GM12878 (cell line): ENCODE measurements at regions not wholly inside any gene's neighbourhood (a gene's known extent, or its start where the extent isn't known, plus 50 kb on each side); places are given as distances from the start of the nearest gene placed in this dataset.

Experiments
- ATAC-seq: fragments of 200-7000 bp; cut with Tn5 transposase; 3 replicates; pipeline ENCODE4 v1.9.1; 2020; ENCODE audit warnings: mild to moderate bottlenecking, moderate library complexity
- BruUV-seq: library from RNA; stranded (reverse); fragments of 400-500 nt; replicated peaks from 2 replicates; lab custom pipeline; 2021; lab: Mats Ljungman, UMichigan
- CTCF ChIA-PET: fragments of 300-600 bp; sonication (Branson Sonifier 250); formaldehyde crosslinking; extraction: SDS; loops from one replicate; lab custom pipeline; 2021; ENCODE audit warnings: inconsistent platforms; lab: Yijun Ruan, JAX
- POLR2A ChIA-PET: fragments of 350-600 bp; formaldehyde crosslinking; extraction: SDS; loops from one replicate; lab custom pipeline; 2021; ENCODE audit warnings: inconsistent platforms; lab: Charles Lee
- RAD21 ChIA-PET: fragments of 300-600 bp; sonication (Branson Sonifier 250); formaldehyde crosslinking; loops from one replicate; lab custom pipeline; 2023; ENCODE audit warnings: antibody characterized with exemption; ENCODE audit not compliant: unreplicated experiment; lab: Charles Lee
- SMC1A ChIA-PET: fragments of 300-600 bp; sonication (Branson Sonifier 250); formaldehyde crosslinking; loops from one replicate; lab custom pipeline; 2023; ENCODE audit not compliant: unreplicated experiment, uncharacterized antibody; lab: Charles Lee
- DNase-seq: peaks from one replicate; pipeline ENCODE4 v3.0.0-alpha.2; 2011; ENCODE audit warnings: low read depth, low spot score
- FAIRE-seq: peaks from 3 replicates; lab custom pipeline; 2011; peaks lifted over from hg19 to GRCh38; lab: Jason Lieb, UNC
- H2AFZ ChIP-seq: 2 replicates; pipeline ENCODE4 v1.6.0; 2011; ENCODE audit warnings: low read depth, low read length, control low read depth; ENCODE audit not compliant: control insufficient read depth
- H3K27ac ChIP-seq: 2 replicates; pipeline ENCODE4 v1.5.1; 2011; ENCODE audit warnings: control low read depth; ENCODE audit not compliant: control insufficient read depth, insufficient read depth
- H3K27me3 ChIP-seq, 2 experiments: replicated peaks in 1 of 2; 2 replicates each; pipeline versions ENCODE4 v1.6.0 to v1.6.1; 2011; ENCODE audit warnings: low read length in 1 of 2; ENCODE audit not compliant: control insufficient read depth in 2 of 2, insufficient read depth in 2 of 2
- H3K36me3 ChIP-seq, 2 experiments: 2 replicates each; pipeline ENCODE4 v1.5.1; 2011; ENCODE audit warnings: low read length in 1 of 2; ENCODE audit not compliant: control insufficient read depth in 2 of 2, insufficient read depth in 2 of 2
- H3K4me1 ChIP-seq: 2 replicates; pipeline ENCODE4 v1.6.1; 2011; ENCODE audit warnings: mild to moderate bottlenecking, low read length, moderate library complexity, mixed read lengths; ENCODE audit not compliant: control insufficient read depth, insufficient read depth
- H3K4me2 ChIP-seq: 2 replicates; pipeline ENCODE4 v1.6.0; 2011; ENCODE audit warnings: control low read depth; ENCODE audit not compliant: control insufficient read depth, insufficient read depth
- H3K4me3 ChIP-seq: fragments of 200-600 bp; sonication (generic); 2 replicates; pipeline ENCODE4 v1.5.1; 2016
- H3K79me2 ChIP-seq: 2 replicates; pipeline ENCODE4 v1.6.0; 2011; ENCODE audit warnings: low read length; ENCODE audit not compliant: control insufficient read depth, insufficient read depth
- H3K9ac ChIP-seq: 2 replicates; pipeline ENCODE4 v1.8.0; 2011; ENCODE audit warnings: low read length, control low read depth, mixed read lengths; ENCODE audit not compliant: control insufficient read depth, insufficient read depth
- H3K9me3 ChIP-seq: replicated peaks from 3 replicates; pipeline ENCODE4 v1.5.1; 2011; ENCODE audit warnings: mild to moderate bottlenecking, low read length; ENCODE audit not compliant: control insufficient read depth, insufficient read depth
- H4K20me1 ChIP-seq: 2 replicates; pipeline ENCODE4 v1.6.0; 2011; ENCODE audit not compliant: control insufficient read depth, insufficient read depth
- BRCA1 ChIP-seq: IDR thresholded peaks from 2 replicates; pipeline ENCODE4 v1.6.1; 2011; ENCODE audit warnings: low read depth, low read length, improper control_type of control experiment
- CHD2 ChIP-seq: IDR thresholded peaks from 2 replicates; pipeline ENCODE4 v1.6.1; 2011; ENCODE audit warnings: low read depth, low read length, improper control_type of control experiment, borderline replicate concordance
- DPF2 ChIP-seq: fragments of 450-650 bp; IDR thresholded peaks from 2 replicates; pipeline ENCODE4 v1.6.1; 2017; ENCODE audit warnings: mild to moderate bottlenecking
- FOXK2 ChIP-seq: fragments of 450-650 bp; IDR thresholded peaks from 2 replicates; pipeline ENCODE4 v1.6.1; 2017; ENCODE audit warnings: mild to moderate bottlenecking, moderate library complexity
- JUND ChIP-seq: IDR thresholded peaks from 2 replicates; pipeline ENCODE4 v1.6.1; 2012; ENCODE audit warnings: low read depth, mild to moderate bottlenecking, low read length, improper control_type of control experiment, moderate library complexity
- PBX3 ChIP-seq: IDR thresholded peaks from 2 replicates; pipeline ENCODE4 v1.6.1; 2011; ENCODE audit warnings: mild to moderate bottlenecking, low read depth, low read length, moderate library complexity; ENCODE audit not compliant: insufficient replicate concordance
- RAD51 ChIP-seq: fragments of 450-650 bp; IDR thresholded peaks from 2 replicates; pipeline ENCODE4 v1.6.1; 2016; ENCODE audit warnings: moderate library complexity, mild to moderate bottlenecking, inconsistent platforms
- SMAD1 ChIP-seq: fragments of 450-650 bp; IDR thresholded peaks from 2 replicates; pipeline ENCODE4 v1.6.1; 2018; ENCODE audit warnings: mild to moderate bottlenecking, low read depth; ENCODE audit not compliant: partially characterized antibody
- SMC3 ChIP-seq: IDR thresholded peaks from 2 replicates; pipeline ENCODE4 v1.6.1; 2011; ENCODE audit warnings: low read length, improper control_type of control experiment, borderline replicate concordance
- TAF1 ChIP-seq: IDR thresholded peaks from 2 replicates; pipeline ENCODE4 v1.6.1; 2011; ENCODE audit warnings: mild to moderate bottlenecking, low read depth, low read length, borderline replicate concordance
- YY1 ChIP-seq: IDR thresholded peaks from 2 replicates; pipeline ENCODE4 v1.6.1; 2011; ENCODE audit warnings: low read depth, mild to moderate bottlenecking, low read length
- ZNF24 ChIP-seq: fragments of 450-650 bp; IDR thresholded peaks from 2 replicates; pipeline ENCODE4 v1.6.1; 2017; ENCODE audit warnings: antibody characterized with exemption, mild to moderate bottlenecking
- ZSCAN29 ChIP-seq: fragments of 450-650 bp; IDR thresholded peaks from 2 replicates; pipeline ENCODE4 v1.6.1; 2017; ENCODE audit warnings: mild to moderate bottlenecking, moderate library complexity
- WGBS: methylation state at CpG from one replicate; pipeline ENCODE4 v1.1.6; 2016; ENCODE audit warnings: low lambda C conversion rate; ENCODE audit not compliant: insufficient replicate concordance, insufficient coverage; ENCODE audit errors: missing lambda C conversion rate; 5-methylcytosine and 5-hydroxymethylcytosine counted together
- in situ Hi-C: fragments of 300-500 bp; cut with MboI; formaldehyde crosslinking; loops from 9 replicates; pipeline ENCODE4 v1.14.3; 2018; ENCODE audit warnings: mixed read lengths
- intact Hi-C: fragments of 100-400 bp; cut with micrococcal nuclease; formaldehyde crosslinking; loops from one replicate; pipeline ENCODE4 v1.14.2; 2022; ENCODE audit not compliant: unreplicated experiment

DNA sequence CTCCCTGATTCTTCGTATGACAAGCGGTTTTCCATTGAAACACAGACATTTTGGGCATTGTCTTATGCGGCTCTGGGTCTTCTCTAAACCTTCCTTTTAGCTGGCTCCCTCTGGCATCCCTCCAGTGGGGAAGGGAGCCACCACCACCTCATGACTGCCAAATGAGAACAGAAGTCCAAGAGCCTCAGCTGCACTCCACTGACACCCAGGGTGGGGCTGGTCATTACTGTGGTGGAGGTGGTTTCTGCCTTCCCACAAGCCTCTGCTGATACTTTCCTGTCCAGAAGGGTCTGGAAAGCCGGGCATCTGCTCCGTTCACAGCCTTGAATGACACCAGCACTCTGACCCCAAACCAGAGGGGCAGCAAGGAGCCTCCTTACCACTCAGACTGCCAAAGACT, 213.5 kb downstream of the ZNF516 start:
- no peak overlapping the region for H3K4me2 ChIP-seq
- ChIA-PET SMC1A (no interaction called here), RAD21 (no interaction called here), POLR2A (no interaction called here), CTCF (no interaction called here)
- H3K4me1 ChIP-seq, result no peaks in the 10 kb centered on the region
- no peak overlapping the region for H3K9ac ChIP-seq
- no peaks in the 10 kb centered on the region for H4K20me1 ChIP-seq
- H3K27me3 ChIP-seq, result no peaks in the 10 kb centered on the region; a peak in 1 of 4 replicates
- ATAC-seq, result no peak
- no peak overlapping the region for H3K4me3 ChIP-seq
- no peaks in the 10 kb centered on the region for H3K9me3 ChIP-seq
- H3K27ac ChIP-seq, result no peak overlapping the region
- TF ChIP-seq SMAD1, result no peak
- TF ChIP-seq PBX3, result no peak
- no peak for TF ChIP-seq DPF2
- no peak for TF ChIP-seq CHD2
- no peak for TF ChIP-seq ZNF24
- DNase-seq, result no peak
- intact Hi-C loops (no loop called here), in situ Hi-C loops (no loop called here)
- BruUV-seq, result no TSS peak
- WGBS, result 7% methylated on average over 5 of the region's 5 CpGs
- no peaks in the 10 kb centered on the region for H3K36me3 ChIP-seq
- no peaks in the 10 kb centered on the region for H3K79me2 ChIP-seq
- H2AFZ ChIP-seq, result no peak overlapping the region
- no peak for FAIRE-seq

DNA sequence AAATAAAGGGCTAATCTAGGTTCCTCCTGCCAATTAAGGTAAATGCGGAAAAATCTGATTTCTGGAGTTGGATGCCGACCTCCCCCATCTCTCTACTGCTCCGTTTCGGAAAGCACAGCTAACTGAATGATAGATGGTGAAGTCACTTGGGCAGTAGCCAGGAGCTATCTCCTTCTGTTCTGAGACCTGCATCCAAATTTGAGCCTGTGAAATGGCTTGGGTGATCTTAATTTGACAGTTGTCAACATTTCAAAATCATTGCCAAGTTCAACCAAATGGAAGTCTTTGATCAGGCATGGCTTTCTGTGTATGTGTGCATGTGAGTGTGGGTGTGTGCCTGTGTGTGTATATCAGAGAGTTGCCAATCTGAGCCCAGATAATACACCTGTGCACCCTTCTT, 217.2 kb downstream of the ZNF516 start:
- ChIA-PET POLR2A (no interaction called here), CTCF (no interaction called here), SMC1A (no interaction called here), RAD21 (no interaction called here)
- Histone ChIP-seq H3K9ac (no peak overlapping the region), H3K36me3 (no peaks in the 10 kb centered on the region; a peak in 1 of 4 replicates), H3K4me1 (no peaks in the 10 kb centered on the region), H3K4me3 (no peak overlapping the region), H3K4me2 (no peak overlapping the region), H4K20me1 (no peaks in the 10 kb centered on the region), H3K79me2 (no peaks in the 10 kb centered on the region), H3K27ac (no peak overlapping the region), H3K27me3 (no peaks in the 10 kb centered on the region; a peak in 1 of 4 replicates), H3K9me3 (no peaks in the 10 kb centered on the region), H2AFZ (no peak overlapping the region)
- intact Hi-C loops (no loop called here), in situ Hi-C loops (no loop called here)
- no peak for FAIRE-seq
- ATAC-seq, result no peak
- no peak for TF ChIP-seq BRCA1
- no peak for TF ChIP-seq JUND
- no peak for TF ChIP-seq TAF1
- no peak for TF ChIP-seq RAD51
- TF ChIP-seq FOXK2, result no peak
- no peak for TF ChIP-seq YY1
- no peak for TF ChIP-seq ZSCAN29
- no peak for TF ChIP-seq SMC3
- no TSS peak for BruUV-seq
- no peak for DNase-seq
- 3% methylated on average over 4 of the region's 4 CpGs for WGBS
